GM21723 (cell line): ENCODE measurements at regions not wholly inside any gene's neighbourhood (a gene's known extent, or its start where the extent isn't known, plus 50 kb on each side); places are given as distances from the start of the nearest gene placed in this dataset.

ENCODE experiments used
- ATAC-seq: cut with Tn5 transposase; IDR thresholded peaks from one replicate; pipeline ENCODE4 v1.9.1; 2021; ENCODE audit warnings: mild to moderate bottlenecking, moderate library complexity; ENCODE audit not compliant: unreplicated experiment

GRCh38 chr7:33661430-33662160, 243.7 kb upstream of the BMPER start:
- no peak for ATAC-seq

GRCh38 chr7:33666531-33666930, 238.8 kb upstream of the BMPER start:
- ATAC-seq = no peak

GRCh38 chr7:33667196-33667595, 238.1 kb upstream of the BMPER start:
- no peak for ATAC-seq

- ATAC-seq = no peak
These were observed 236.1 kb upstream of the BMPER start for GRCh38 chr7:33669251-33669670.

GRCh38 chr7:33671531-33672262, 233.6 kb upstream of the BMPER start:
- peak; percentile 80 for ATAC-seq

GRCh38 chr7:33673029-33673700, 232.2 kb upstream of the BMPER start:
- no peak for ATAC-seq

- no peak for ATAC-seq
These were observed 230.4 kb upstream of the BMPER start for GRCh38 chr7:33674804-33675411.

GRCh38 chr7:33677556-33677955, 227.8 kb upstream of the BMPER start:
- no peak for ATAC-seq

- ATAC-seq = no peak
These were observed 226.6 kb upstream of the BMPER start for GRCh38 chr7:33678569-33679335.

GRCh38 chr7:33680682-33681081, 224.7 kb upstream of the BMPER start:
- ATAC-seq = no peak

GRCh38 chr7:33685503-33685902, 219.8 kb upstream of the BMPER start:
- ATAC-seq = no peak

- ATAC-seq = no peak
These were observed 219.2 kb upstream of the BMPER start for GRCh38 chr7:33685981-33686683.

- ATAC-seq = no peak
These were observed 217.7 kb upstream of the BMPER start for GRCh38 chr7:33687625-33688024.

- no peak for ATAC-seq
These were observed 214.2 kb upstream of the BMPER start for GRCh38 chr7:33691180-33691579.

- no peak for ATAC-seq
These were observed 212.4 kb upstream of the BMPER start for GRCh38 chr7:33692956-33693355.

- no peak for ATAC-seq
These were observed 211.3 kb upstream of the BMPER start for GRCh38 chr7:33694006-33694405.

GRCh38 chr7:33697616-33698015, 207.7 kb upstream of the BMPER start:
- ATAC-seq = no peak

- ATAC-seq = no peak
These were observed 207.3 kb upstream of the BMPER start for GRCh38 chr7:33698041-33698440.

GRCh38 chr7:33698692-33699128, 206.6 kb upstream of the BMPER start:
- no peak for ATAC-seq
